ENCODE measurements at regions not wholly inside any gene's neighbourhood (a gene's known extent, or its start where the extent isn't known, plus 50 kb on each side); places are given as distances from the start of the nearest gene placed in this dataset.

DNA sequence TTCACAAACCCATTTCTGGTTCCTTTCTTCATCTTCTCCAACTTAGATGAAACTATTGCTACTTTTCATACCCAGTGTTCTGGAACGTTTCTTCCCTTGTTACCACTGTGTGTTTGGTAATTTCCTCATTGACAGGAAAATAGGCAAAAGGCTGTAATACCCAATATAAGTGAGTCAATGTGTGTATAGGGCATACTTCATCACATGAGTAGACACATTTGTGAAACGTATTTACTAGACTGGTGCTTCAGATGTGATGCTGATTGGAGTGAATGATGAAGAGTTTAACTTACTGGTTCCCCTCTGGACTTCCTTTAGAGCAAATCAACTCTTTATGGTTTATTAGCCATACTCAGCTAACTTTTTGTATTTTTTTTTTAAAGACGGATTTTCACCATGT, 195.1 kb upstream of the ATP6AP2 start:
- intact Hi-C loops (cut with DNase I, micrococcal nuclease), result no loop called here
- no peak overlapping the region for H3K4me3 ChIP-seq
- TF ChIP-seq, protein P1, sequence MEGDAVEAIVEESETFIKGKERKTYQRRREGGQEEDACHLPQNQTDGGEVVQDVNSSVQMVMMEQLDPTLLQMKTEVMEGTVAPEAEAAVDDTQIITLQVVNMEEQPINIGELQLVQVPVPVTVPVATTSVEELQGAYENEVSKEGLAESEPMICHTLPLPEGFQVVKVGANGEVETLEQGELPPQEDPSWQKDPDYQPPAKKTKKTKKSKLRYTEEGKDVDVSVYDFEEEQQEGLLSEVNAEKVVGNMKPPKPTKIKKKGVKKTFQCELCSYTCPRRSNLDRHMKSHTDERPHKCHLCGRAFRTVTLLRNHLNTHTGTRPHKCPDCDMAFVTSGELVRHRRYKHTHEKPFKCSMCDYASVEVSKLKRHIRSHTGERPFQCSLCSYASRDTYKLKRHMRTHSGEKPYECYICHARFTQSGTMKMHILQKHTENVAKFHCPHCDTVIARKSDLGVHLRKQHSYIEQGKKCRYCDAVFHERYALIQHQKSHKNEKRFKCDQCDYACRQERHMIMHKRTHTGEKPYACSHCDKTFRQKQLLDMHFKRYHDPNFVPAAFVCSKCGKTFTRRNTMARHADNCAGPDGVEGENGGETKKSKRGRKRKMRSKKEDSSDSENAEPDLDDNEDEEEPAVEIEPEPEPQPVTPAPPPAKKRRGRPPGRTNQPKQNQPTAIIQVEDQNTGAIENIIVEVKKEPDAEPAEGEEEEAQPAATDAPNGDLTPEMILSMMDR (IDR thresholded peaks at IDR 0.05), result no peak
- no peaks in the 10 kb centered on the region for H3K36me3 ChIP-seq (ENCODE audit: low read depth)
- H3K9me3 ChIP-seq, result no peaks in the 10 kb centered on the region
- no peak for DNase-seq
- no peak for ATAC-seq
- H3K4me1 ChIP-seq (ENCODE audit: low read depth), result no peaks in the 10 kb centered on the region

DNA sequence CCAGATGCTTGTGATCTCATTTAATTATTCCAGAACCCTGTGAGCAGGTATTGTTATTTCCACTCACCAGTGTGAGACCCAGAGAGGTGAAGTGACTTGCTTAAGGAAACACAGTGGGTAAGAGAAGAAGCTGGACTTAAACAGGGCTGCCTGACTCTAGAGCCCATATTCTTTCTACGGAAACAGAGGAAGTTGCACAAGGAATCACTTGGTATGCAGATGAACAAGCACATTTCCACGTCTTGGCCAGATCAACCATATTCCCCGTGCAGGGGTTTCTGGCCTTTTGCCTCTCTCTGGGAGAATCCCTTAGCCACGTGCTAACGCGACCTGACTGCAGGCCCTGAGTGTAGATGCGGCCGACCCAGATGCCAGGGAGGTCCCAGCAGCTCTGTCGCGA, 195.5 kb upstream of the ATP6AP2 start:
- H3K9me3 ChIP-seq, result no peaks in the 10 kb centered on the region
- intact Hi-C loops (cut with DNase I, micrococcal nuclease), result no loop called here
- TF ChIP-seq, protein P1 (IDR thresholded peaks at IDR 0.05), result no peak
- H3K36me3 ChIP-seq (ENCODE audit: low read depth), result no peaks in the 10 kb centered on the region
- ATAC-seq (no peak), DNase-seq (no peak)
- H3K4me3 ChIP-seq, result no peak overlapping the region
- no peaks in the 10 kb centered on the region for H3K4me1 ChIP-seq (ENCODE audit: low read depth)

DNA sequence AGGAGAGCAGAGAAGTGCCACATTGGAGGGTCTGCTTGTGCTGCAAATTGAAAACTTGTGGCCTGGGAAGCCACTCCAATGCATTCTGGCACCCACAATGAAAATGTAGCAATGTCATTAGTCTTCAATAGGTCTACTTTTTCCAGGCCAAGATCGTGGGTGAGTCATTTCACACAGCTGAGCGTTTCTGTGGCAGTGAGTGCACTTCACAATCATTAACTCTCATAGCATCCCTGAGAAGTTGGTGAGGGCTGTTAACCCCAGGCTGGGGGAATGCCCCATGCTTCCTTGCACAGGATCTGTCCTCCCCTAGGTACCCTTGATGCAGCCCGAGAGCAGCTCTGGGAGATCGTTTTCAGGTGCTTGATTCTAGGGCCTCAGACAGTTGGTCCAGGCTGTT, 196.8 kb upstream of the ATP6AP2 start:
- Histone ChIP-seq H3K9me3 (no peaks in the 10 kb centered on the region), H3K4me3 (no peak overlapping the region), H3K4me1 (ENCODE audit: low read depth) (no peaks in the 10 kb centered on the region), H3K36me3 (ENCODE audit: low read depth) (no peaks in the 10 kb centered on the region)
- ATAC-seq (no peak), DNase-seq (no peak)
- intact Hi-C loops (cut with DNase I, micrococcal nuclease), result no loop called here
- TF ChIP-seq, protein P1 (IDR thresholded peaks at IDR 0.05), result no peak

DNA sequence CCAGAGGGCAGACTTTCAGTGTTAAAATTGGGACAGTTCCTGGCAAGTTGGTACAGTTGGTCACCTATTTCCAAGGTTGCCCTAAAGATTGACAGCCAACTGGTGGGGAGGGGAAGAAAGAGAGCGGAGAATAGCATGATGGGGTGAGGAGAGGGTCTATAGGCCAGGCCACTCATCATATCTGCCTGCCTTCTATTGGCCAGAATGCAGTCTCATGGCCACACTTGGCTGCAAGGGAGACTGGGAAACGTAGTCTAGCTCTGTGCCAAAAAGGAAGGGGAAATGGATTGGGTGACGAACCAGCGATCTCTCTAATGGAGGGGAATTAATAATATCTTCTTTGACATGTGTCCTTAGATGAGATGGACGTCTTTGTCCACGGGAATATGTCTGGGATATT, 197.4 kb upstream of the ATP6AP2 start:
- intact Hi-C loops (cut with DNase I, micrococcal nuclease), result no loop called here

DNA sequence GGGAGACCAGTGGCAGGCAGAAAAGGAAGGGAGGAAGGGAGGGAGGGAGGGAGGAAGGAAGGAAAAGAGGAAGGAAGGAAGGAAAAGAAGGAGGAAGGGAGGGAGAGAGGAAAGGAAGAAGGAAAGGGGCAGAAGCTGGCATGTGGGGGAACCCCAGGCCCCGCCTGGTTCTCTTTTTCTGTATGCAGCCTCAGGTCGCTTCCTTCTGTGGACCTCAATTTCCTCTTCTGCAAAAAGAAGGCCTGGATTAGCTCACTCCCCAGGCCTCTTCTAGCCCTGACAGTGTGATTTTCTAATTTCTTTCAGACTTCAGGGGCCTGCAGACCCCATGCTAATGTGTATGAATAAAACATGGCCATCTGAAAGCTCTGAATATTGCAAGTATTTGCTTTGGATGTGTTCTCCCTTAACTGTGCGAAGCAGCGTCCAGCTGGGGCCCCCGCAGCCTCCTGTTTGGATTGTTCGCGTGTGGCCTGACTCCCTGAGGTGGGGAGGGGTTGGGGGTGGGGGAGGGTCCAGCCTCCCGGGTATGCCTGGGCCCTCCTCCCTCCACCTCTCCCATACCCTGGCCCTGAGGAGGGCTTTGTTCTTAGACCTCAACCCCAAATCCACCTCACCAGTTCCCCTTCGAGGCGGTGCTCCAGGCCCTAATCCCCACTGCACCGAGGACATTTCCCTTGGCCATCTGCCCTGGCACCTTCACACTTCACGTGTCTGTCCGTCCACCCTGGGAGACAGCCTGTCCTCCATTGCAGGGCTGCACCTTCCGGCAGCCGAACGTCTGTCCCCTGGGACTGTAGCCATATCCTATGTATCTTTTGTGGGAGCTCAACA, 199.9 kb upstream of the ATP6AP2 start:
- TF ChIP-seq, protein P1 (IDR thresholded peaks at IDR 0.05), result no peak
- ATAC-seq (no peak), DNase-seq (no peak)
- intact Hi-C loops (cut with DNase I, micrococcal nuclease), result no loop called here
- no peaks in the 10 kb centered on the region for H3K36me3 ChIP-seq (ENCODE audit: low read depth)
- H3K4me1 ChIP-seq (ENCODE audit: low read depth), result no peaks in the 10 kb centered on the region
- no peak overlapping the region for H3K4me3 ChIP-seq
- H3K9me3 ChIP-seq, result no peaks in the 10 kb centered on the region

More for the DNA sequence above, 197.4 kb upstream of the ATP6AP2 start:
- Histone ChIP-seq H3K9me3 (no peaks in the 10 kb centered on the region), H3K4me3 (no peak overlapping the region), H3K4me1 (ENCODE audit: low read depth) (no peaks in the 10 kb centered on the region), H3K36me3 (ENCODE audit: low read depth) (no peaks in the 10 kb centered on the region)
- TF ChIP-seq, protein P1 (IDR thresholded peaks at IDR 0.05), result no peak
- DNase-seq (no peak), ATAC-seq (no peak)
